NT2/D1 (cell line): ENCODE measurements at regions not wholly inside any gene's neighbourhood (a gene's known extent, or its start where the extent isn't known, plus 50 kb on each side); places are given as distances from the start of the nearest gene placed in this dataset.

Source experiments
- SUZ12 ChIP-seq: IDR thresholded peaks from 2 replicates; pipeline ENCODE4 v1.6.1; 2011; ENCODE audit not compliant: insufficient read length, insufficient read depth; ENCODE audit errors: extremely low read depth
- YY1 ChIP-seq: IDR thresholded peaks from 2 replicates; pipeline ENCODE4 v1.6.1; 2011; ENCODE audit not compliant: insufficient read length, insufficient read depth
- ZNF274 ChIP-seq: IDR thresholded peaks from 2 replicates; pipeline ENCODE4 v1.6.1; 2011; ENCODE audit warnings: mild to moderate bottlenecking, low read depth, low read length

- TF ChIP-seq ZNF274 (no peak), YY1 (no peak), SUZ12 (no peak)
Measured at GRCh38 chr1:193473932-193474331, 287.5 kb upstream of the B3GALT2 start.
